AG04449 (cell line): ENCODE measurements at regions not wholly inside any gene's neighbourhood (a gene's known extent, or its start where the extent isn't known, plus 50 kb on each side); places are given as distances from the start of the nearest gene placed in this dataset.

Source experiments
- CTCF ChIA-PET: fragments of 350-600 bp; formaldehyde crosslinking; extraction: SDS; loops from one replicate; lab custom pipeline; 2021; ENCODE audit warnings: antibody characterized with exemption; lab: Yijun Ruan, JAX
- POLR2A ChIA-PET: fragments of 400-600, 350-600 bp; formaldehyde crosslinking; extraction: SDS; loops from one replicate; lab custom pipeline; 2020; ENCODE audit warnings: antibody characterized with exemption, inconsistent platforms; lab: Yijun Ruan, JAX
- DNase-seq: peaks from one replicate; pipeline ENCODE4 v3.0.0-alpha.2; 2010; ENCODE audit warnings: low read depth, low spot score
- H3K4me3 ChIP-seq: 2 replicates; pipeline ENCODE4 v1.5.1; 2011; ENCODE audit warnings: low read depth, mild to moderate bottlenecking, control low read depth, low read length
- CTCF ChIP-seq: IDR thresholded peaks from one replicate; pipeline ENCODE4 v1.5.1; 2011; ENCODE audit warnings: mild to moderate bottlenecking, moderate library complexity, low read length, control low read depth, inconsistent platforms; ENCODE audit not compliant: insufficient read depth; ENCODE audit errors: missing control alignments

- no peak for DNase-seq
- no peak for TF ChIP-seq CTCF
- ChIA-PET POLR2A (no interaction called here), CTCF (no interaction called here)
- no peak overlapping the region for H3K4me3 ChIP-seq
These were observed 97.7 kb upstream of the PKDCC start for GRCh38 chr2:41949883-41950665.

GRCh38 chr2:41950666-41950960, 97.2 kb upstream of the PKDCC start:
- CTCF ChIA-PET = no interaction called here
- POLR2A ChIA-PET = no interaction called here
- no peak for DNase-seq
- no peak overlapping the region for H3K4me3 ChIP-seq
- TF ChIP-seq CTCF = no peak

DNA sequence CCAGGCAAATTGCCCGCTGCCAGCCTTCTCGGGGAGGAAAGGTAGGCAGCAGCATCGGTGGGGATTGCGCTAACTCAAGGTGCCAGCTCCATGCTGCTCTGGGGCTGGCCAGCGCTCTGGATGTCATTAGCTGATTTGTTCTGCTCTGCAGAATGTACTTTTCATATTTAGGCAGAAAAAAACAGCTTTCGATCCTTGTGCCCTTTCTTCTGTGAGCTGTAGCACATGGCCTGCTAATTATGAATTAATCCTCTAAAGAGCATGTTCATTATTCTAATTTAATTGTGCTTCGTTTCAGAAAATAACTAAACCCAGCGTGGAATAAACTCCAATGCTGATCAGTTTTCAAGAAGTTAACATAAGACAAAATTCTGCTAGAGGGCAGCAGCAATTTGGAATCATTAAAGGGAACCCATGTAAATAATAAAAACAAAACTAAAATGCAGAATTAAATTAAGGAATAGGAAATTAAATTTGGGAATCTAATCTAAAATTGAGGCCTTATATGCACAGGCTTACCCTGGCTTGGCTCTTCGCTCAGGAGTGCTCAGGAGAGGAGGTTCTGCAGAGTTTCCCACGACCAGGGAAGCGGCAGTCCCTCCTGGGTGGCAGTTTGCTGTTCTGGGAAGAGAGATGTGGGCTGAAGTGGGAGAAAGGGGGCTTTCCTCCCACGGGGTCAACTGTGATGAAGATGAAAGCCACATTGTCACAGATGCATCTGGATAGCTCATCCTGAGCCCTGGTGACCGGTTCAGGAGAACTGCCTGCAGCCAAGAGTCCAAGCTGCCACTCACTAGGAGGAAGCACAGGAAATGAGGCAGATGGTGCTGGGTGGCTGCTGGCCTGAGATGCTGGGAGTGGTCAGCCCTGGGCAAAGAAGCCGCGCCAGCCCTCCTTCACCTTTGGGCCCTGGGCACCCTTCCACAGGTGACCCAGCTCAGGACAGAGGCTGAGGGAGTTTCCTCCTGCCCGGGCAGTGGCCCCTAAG, 93.2 kb upstream of the PKDCC start:
- POLR2A ChIA-PET = interaction anchor here (0.7 kb wide), 1 partner anchor 11 kb away, joined by 3 read pairs; no protein-coding TSS in a partner anchor
- TF ChIP-seq CTCF = no peak
- no peak overlapping the region for H3K4me3 ChIP-seq

DNA sequence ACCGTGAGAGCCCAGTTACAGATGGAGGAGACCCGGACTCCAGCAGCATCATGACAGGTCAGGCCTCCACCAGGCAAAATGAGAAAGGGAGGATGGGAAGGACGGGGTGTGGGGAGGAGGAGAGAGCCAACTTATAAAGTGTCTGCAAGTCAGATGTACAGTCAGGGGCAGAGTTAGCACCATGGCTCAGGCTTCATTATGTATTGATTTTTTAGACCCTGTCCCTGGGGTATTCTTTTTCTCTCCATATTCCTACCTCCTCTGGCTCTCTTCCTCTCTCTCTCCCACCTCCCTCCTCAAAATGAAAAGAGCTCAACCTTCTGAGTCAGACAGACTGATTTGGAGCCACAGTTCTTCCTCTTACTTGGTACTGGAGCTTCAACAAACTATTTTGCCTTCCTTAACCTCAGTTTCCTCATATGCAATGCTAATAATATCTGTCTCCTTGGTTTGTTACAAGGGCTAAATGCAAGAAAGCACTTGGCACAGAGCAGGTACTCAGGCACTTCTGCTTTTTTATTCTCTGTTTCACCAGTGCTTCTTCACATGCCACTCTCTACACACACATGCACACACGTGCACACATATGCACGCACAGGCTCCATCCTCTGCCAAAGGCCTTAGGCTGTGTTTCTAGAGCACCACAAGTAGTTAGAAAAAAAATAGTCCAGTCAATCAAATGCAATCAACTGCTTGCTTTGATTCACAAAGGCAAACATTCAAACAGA, 92.3 kb upstream of the PKDCC start:
- ChIA-PET CTCF (interaction anchor here (1.0 kb wide), 1 partner anchor 86 kb away, joined by 3 read pairs; no protein-coding TSS in a partner anchor), POLR2A (no interaction called here)
- no peak for TF ChIP-seq CTCF
- no peak overlapping the region for H3K4me3 ChIP-seq
- DNase-seq = no peak

More for the DNA sequence above, 93.2 kb upstream of the PKDCC start:
- CTCF ChIA-PET = interaction anchor here (0.8 to 1.4 kb wide), 3 partner anchors 85 to 133 kb away, joined by 3 read pairs; no protein-coding TSS in a partner anchor
- DNase-seq = no peak

DNA sequence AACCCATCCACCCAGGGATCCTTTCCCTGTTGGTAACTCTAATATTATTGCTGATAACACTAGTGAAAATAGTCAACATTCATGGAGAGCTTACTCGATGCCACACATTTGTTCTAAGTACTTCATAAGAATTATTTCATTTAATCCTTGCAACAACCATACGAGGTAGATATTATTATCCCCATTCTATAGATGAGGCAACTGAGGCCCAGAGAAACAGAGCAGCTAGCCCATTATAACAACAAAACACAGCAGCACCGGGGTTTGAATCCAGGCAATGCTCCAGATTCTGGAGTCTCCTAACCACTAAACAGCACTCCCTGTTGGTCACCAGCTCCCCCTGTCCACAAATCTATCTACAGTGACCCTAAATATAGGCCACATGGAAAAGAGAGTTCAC, 90.4 kb upstream of the PKDCC start:
- no peak for TF ChIP-seq CTCF
- DNase-seq = no peak
- CTCF ChIA-PET = interaction anchor here (1.0 to 1.5 kb wide), 3 partner anchors 9 to 130 kb away, joined by 3 to 4 read pairs (median 3); no protein-coding TSS in a partner anchor
- POLR2A ChIA-PET = no interaction called here
- H3K4me3 ChIP-seq = no peak overlapping the region

GRCh38 chr2:41958251-41958650, 89.6 kb upstream of the PKDCC start:
- ChIA-PET POLR2A (no interaction called here), CTCF (no interaction called here)
- H3K4me3 ChIP-seq = no peak overlapping the region
- DNase-seq = no peak
- TF ChIP-seq CTCF = no peak
